Fibroblast of the aortic adventitia (primary cell): ENCODE measurements at regions not wholly inside any gene's neighbourhood (a gene's known extent, or its start where the extent isn't known, plus 50 kb on each side); places are given as distances from the start of the nearest gene placed in this dataset.

ENCODE experiments used
- DNase-seq: peaks from one replicate; pipeline ENCODE4 v3.0.0-alpha.2; 2010; ENCODE audit warnings: low read depth
- H3K4me3 ChIP-seq: 2 replicates; pipeline ENCODE4 v1.5.1; 2011; ENCODE audit warnings: low read depth, mild to moderate bottlenecking, control low read depth, low read length, moderate library complexity
- TF ChIP-seq, protein P1 (sequence below): IDR thresholded peaks from 2 replicates; pipeline ENCODE4 v1.5.1; 2011; ENCODE audit warnings: mild to moderate bottlenecking, low read length, control low read depth, inconsistent platforms; ENCODE audit not compliant: insufficient read depth

DNA sequence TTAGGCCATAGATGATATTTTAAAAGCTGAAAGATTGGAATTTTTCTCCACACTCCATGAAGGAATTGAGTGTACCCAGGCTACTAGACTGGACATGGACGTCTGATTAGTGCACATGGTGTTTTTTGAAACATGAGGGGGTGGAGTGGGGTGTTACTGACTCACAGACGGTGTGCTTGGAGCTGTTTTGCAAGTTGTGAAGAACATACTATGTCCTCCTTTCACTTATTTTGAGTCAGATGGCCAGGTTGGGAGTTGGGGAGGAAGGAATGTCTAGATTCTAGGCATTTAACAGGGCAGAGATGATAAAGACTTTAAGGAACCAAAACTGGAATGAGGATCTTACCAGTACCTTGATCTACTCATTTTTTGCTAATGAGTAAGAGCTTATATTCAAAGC, 158.1 kb upstream of the MTNR1B start:
- no peak overlapping the region for H3K4me3 ChIP-seq
- TF ChIP-seq, protein P1, sequence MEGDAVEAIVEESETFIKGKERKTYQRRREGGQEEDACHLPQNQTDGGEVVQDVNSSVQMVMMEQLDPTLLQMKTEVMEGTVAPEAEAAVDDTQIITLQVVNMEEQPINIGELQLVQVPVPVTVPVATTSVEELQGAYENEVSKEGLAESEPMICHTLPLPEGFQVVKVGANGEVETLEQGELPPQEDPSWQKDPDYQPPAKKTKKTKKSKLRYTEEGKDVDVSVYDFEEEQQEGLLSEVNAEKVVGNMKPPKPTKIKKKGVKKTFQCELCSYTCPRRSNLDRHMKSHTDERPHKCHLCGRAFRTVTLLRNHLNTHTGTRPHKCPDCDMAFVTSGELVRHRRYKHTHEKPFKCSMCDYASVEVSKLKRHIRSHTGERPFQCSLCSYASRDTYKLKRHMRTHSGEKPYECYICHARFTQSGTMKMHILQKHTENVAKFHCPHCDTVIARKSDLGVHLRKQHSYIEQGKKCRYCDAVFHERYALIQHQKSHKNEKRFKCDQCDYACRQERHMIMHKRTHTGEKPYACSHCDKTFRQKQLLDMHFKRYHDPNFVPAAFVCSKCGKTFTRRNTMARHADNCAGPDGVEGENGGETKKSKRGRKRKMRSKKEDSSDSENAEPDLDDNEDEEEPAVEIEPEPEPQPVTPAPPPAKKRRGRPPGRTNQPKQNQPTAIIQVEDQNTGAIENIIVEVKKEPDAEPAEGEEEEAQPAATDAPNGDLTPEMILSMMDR = no peak
- no peak for DNase-seq

GRCh38 chr11:92812841-92813240, 156.6 kb upstream of the MTNR1B start:
- DNase-seq = no peak
- TF ChIP-seq, protein P1 = no peak
- no peak overlapping the region for H3K4me3 ChIP-seq

DNA sequence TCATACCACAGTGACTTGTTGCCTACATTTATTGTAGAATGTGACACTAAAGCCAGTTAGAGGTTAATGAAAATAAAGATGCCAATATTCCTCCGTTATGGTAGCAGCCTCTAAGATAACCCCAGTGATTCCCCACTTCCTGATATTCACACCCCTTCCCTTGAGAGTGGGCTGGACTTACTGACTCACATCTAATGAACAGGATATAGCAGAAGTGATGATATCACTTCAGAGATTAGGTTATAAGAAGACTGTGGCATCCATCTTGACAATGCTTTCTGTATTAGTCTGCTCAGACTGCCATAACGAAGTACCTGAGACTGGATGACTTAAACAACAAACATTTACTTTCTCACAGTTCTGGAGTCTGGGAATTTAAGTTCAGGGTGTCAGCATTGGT, 149.6 kb upstream of the MTNR1B start:
- TF ChIP-seq, protein P1 = no peak
- no peak for DNase-seq
- no peak overlapping the region for H3K4me3 ChIP-seq

DNA sequence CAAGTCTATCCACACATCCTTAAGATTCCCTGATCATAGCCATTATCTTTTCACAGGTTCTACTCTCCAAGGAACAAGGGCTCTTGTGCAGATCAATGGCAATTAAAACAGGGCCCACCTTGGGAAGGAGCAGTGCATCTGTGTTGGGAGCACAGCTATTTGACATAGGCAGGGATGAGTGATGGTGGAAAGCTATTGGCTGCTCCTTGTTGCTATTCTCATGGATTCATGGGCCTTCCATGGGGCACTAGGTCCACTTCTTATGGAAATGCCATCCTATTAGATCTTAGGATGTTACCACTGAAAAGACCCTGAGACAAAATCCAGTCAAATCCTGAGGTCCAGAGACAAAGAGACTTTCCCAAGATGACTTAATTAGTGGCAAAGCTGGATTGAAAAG, 148.6 kb upstream of the MTNR1B start:
- TF ChIP-seq, protein P1 = no peak
- no peak for DNase-seq
- no peak overlapping the region for H3K4me3 ChIP-seq

DNA sequence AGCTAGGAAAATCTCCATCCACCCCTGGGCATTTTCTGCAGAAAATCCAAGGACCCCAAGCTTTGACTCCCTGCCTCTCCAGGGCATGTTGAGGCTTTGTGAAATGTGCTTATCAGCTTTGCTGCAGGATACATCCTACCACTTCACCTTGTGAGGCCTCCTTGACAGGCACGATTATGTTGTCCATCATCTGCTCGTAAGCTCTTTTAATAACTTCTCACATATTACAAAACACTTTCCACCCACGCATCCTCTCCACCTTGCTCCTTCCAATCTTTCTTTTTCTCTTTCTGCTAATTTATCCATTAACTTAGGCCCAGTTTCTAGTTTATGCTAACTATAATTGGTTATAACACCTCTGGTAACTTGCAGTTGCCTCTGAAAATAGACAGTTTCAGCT, 147.0 kb upstream of the MTNR1B start:
- TF ChIP-seq, protein P1 = no peak
- DNase-seq = no peak
- no peak overlapping the region for H3K4me3 ChIP-seq

DNA sequence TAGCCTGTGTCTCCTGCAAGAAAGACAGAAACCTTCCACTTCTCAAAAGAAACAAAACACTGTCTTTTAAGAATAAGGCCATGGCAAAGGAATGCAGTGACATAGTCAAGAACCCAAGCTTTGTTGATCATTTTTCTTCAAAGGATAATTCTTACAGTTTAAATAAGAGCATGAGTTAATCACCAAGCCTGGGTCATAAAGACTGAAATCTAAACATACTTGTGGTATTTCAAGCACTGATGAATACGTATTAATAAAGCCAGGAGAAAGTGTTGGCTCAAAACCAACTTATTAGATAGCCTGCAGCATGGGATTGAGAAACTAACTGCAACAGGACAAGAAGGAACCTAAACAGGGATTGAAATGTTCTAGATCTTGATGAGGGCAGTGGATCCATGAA, 143.3 kb upstream of the MTNR1B start:
- TF ChIP-seq, protein P1 = no peak
- no peak overlapping the region for H3K4me3 ChIP-seq
- no peak for DNase-seq

DNA sequence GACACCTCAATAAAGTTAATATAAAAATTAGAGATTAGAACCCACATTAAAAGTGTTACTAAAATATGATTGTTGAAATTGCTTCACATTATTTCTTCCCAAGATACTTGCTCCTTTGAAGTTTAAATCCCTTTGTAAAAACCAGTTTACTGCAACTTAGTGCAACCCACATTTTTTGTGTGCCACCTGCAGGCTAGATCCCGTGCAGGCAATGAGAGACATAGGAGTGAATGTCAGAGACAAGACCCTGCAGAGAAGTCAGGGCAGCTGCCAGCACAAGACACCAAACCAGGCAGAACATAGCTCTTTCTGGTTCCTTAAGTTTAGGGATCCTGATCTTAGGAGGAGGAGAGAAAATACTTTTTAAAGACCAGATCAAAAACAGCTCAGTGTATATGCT, 142.8 kb upstream of the MTNR1B start:
- no peak overlapping the region for H3K4me3 ChIP-seq
- TF ChIP-seq, protein P1 = no peak
- no peak for DNase-seq
